ENCODE measurements at regions not wholly inside any gene's neighbourhood (a gene's known extent, or its start where the extent isn't known, plus 50 kb on each side); places are given as distances from the start of the nearest gene placed in this dataset.

GRCh38 chr16:86432691-86433090, 77.6 kb upstream of the FOXF1 start:
- TF ChIP-seq CTCF (IDR thresholded peaks at IDR 0.05), result no peak
- no peak for ATAC-seq

GRCh38 chr16:86436466-86437185, 73.7 kb upstream of the FOXF1 start:
- Histone ChIP-seq H3K36me3 (no peaks in the 10 kb centered on the region), H3K27ac (no peak overlapping the region), H3K4me3 (no peak overlapping the region), H3K27me3 (ENCODE audit: low read depth) (peaks cover 6% of the 10 kb centered on the region), H3K4me1 (no peaks in the 10 kb centered on the region), H3K9me3 (no peaks in the 10 kb centered on the region)
- DNase-seq (no peak), ATAC-seq (no peak)
- TF ChIP-seq CTCF (IDR thresholded peaks at IDR 0.05), result no peak
- intact Hi-C loops (cut with DNase I), result no loop called here

More at GRCh38 chr16:86432691-86433090, 77.6 kb upstream of the FOXF1 start:
- H3K4me1 ChIP-seq, result no peaks in the 10 kb centered on the region
- no peak overlapping the region for H3K27ac ChIP-seq
- H3K36me3 ChIP-seq, result no peaks in the 10 kb centered on the region
- intact Hi-C loops (cut with DNase I), result no loop called here
- H3K4me3 ChIP-seq, result no peak overlapping the region
- H3K27me3 ChIP-seq (ENCODE audit: low read depth), result peaks cover 12% of the 10 kb centered on the region
- no peak for DNase-seq
- no peaks in the 10 kb centered on the region for H3K9me3 ChIP-seq

GRCh38 chr16:86437348-86437747, 73.0 kb upstream of the FOXF1 start:
- Histone ChIP-seq H3K27me3 (ENCODE audit: low read depth) (peaks cover 7% of the 10 kb centered on the region), H3K27ac (no peak overlapping the region), H3K4me3 (no peak overlapping the region), H3K36me3 (no peaks in the 10 kb centered on the region), H3K9me3 (no peaks in the 10 kb centered on the region), H3K4me1 (no peaks in the 10 kb centered on the region)
- no peak for TF ChIP-seq CTCF (IDR thresholded peaks at IDR 0.05)
- no peak for DNase-seq
- no peak for ATAC-seq
- intact Hi-C loops (cut with DNase I), result no loop called here

GRCh38 chr16:86442703-86443102, 67.6 kb upstream of the FOXF1 start:
- Histone ChIP-seq H3K4me1 (peaks cover 5% of the 10 kb centered on the region), H3K27ac (no peak overlapping the region), H3K36me3 (no peaks in the 10 kb centered on the region), H3K9me3 (no peaks in the 10 kb centered on the region), H3K27me3 (ENCODE audit: low read depth) (peaks cover 10% of the 10 kb centered on the region), H3K4me3 (no peak overlapping the region)
- intact Hi-C loops (cut with DNase I), result no loop called here
- no peak for ATAC-seq
- no peak for DNase-seq
- no peak for TF ChIP-seq CTCF (IDR thresholded peaks at IDR 0.05)

- Histone ChIP-seq H3K4me3 (no peak overlapping the region), H3K9me3 (no peaks in the 10 kb centered on the region), H3K4me1 (peaks cover 5% of the 10 kb centered on the region), H3K27ac (no peak overlapping the region), H3K27me3 (ENCODE audit: low read depth) (peaks cover 10% of the 10 kb centered on the region), H3K36me3 (no peaks in the 10 kb centered on the region)
- ATAC-seq (no peak), DNase-seq (no peak)
- intact Hi-C loops (cut with DNase I), result no loop called here
- TF ChIP-seq CTCF (IDR thresholded peaks at IDR 0.05), result no peak
Measured at GRCh38 chr16:86443508-86444147, 66.7 kb upstream of the FOXF1 start.
